OCI-LY7 (cell line): ENCODE measurements at regions not wholly inside any gene's neighbourhood (a gene's known extent, or its start where the extent isn't known, plus 50 kb on each side); places are given as distances from the start of the nearest gene placed in this dataset.

Experiments
- EZH2phosphoT487 ChIP-seq: fragments of 200-600 bp; sonication (generic); IDR thresholded peaks from 2 replicates; pipeline ENCODE4 v1.6.1; 2018; ENCODE audit warnings: low read depth, borderline replicate concordance, mild to moderate bottlenecking, mixed run types, antibody characterized with exemption, low read length, moderate library complexity, mixed read lengths
- TF ChIP-seq, protein P1 (sequence below): fragments of 200-600 bp; sonication (generic); conservative IDR thresholded peaks from 2 replicates; pipeline ENCODE4 v1.5.1; 2014; ENCODE audit warnings: mild to moderate bottlenecking, antibody characterized with exemption, low read length, moderate library complexity, mixed read lengths

DNA sequence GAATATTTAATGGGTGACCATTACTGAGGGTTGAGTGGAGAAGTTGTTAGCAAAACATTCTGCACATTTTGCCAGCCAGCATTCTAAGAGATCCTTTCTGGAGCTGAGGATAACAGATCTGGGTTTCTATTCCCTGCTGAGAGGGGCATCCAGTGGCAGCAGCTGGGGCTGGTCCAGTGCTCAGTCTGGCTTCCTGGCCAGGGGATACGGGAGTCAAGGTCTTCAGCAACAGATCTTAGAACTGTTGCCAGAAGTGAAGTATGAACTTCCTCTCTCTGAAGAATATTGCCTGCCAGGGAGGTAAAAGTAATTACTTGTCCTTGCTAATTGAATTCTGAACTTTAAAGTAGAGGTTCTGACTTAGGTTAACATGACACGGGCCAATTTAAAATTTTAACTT is 568.4 kb downstream of the REEP3 start:
- TF ChIP-seq, protein P1, sequence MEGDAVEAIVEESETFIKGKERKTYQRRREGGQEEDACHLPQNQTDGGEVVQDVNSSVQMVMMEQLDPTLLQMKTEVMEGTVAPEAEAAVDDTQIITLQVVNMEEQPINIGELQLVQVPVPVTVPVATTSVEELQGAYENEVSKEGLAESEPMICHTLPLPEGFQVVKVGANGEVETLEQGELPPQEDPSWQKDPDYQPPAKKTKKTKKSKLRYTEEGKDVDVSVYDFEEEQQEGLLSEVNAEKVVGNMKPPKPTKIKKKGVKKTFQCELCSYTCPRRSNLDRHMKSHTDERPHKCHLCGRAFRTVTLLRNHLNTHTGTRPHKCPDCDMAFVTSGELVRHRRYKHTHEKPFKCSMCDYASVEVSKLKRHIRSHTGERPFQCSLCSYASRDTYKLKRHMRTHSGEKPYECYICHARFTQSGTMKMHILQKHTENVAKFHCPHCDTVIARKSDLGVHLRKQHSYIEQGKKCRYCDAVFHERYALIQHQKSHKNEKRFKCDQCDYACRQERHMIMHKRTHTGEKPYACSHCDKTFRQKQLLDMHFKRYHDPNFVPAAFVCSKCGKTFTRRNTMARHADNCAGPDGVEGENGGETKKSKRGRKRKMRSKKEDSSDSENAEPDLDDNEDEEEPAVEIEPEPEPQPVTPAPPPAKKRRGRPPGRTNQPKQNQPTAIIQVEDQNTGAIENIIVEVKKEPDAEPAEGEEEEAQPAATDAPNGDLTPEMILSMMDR = no peak
- no peak for TF ChIP-seq EZH2phosphoT487
